ENCODE measurements at regions not wholly inside any gene's neighbourhood (a gene's known extent, or its start where the extent isn't known, plus 50 kb on each side); places are given as distances from the start of the nearest gene placed in this dataset.

DNA sequence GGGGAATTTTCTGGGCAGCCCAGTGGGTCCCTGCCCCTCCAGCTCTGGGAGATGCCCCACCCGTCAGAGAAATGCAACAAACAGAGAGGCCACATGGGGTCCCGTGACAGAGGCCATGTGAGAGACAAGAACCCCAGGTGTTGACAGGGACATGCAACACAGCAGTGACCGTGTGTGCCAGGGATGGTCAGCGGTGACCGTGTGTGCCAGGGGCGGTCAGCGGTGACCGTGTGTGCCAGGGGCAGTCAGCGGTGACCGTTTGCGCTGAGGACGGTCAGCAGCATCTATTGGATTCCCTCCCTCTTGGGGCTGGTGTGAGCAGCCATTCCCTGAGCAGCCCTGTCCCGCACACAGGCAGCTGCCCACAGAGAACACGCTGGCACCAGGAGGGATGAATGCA is 146.6 kb upstream of the OTOS start:
- no peak for TF ChIP-seq CTCF (IDR thresholded peaks at IDR 0.05)
- TF ChIP-seq POLR2A (IDR thresholded peaks at IDR 0.05) = no peak
- TF ChIP-seq EP300 (IDR thresholded peaks at IDR 0.05) = no peak
- no peak for TF ChIP-seq POLR2AphosphoS5 (IDR thresholded peaks at IDR 0.05)

All from suprapubic skin (tissue), 4 donors.